PC-9 (cell line): ENCODE measurements at regions not wholly inside any gene's neighbourhood (a gene's known extent, or its start where the extent isn't known, plus 50 kb on each side); places are given as distances from the start of the nearest gene placed in this dataset.

ENCODE experiments used
- BruUV-seq: library from RNA; stranded (reverse); fragments of 400-500 nt; replicated peaks from 2 replicates; lab custom pipeline; 2021; lab: Mats Ljungman, UMichigan
- CTCF ChIA-PET: fragments of 300-600 bp; sonication (Branson Sonifier 250); formaldehyde crosslinking; loops from one replicate; lab custom pipeline; 2022; ENCODE audit warnings: antibody characterized with exemption; lab: Charles Lee
- POLR2A ChIA-PET: fragments of 300-600 bp; sonication (Branson Sonifier 250); formaldehyde crosslinking; loops from one replicate; lab custom pipeline; 2022; ENCODE audit warnings: antibody characterized with exemption; ENCODE audit not compliant: unreplicated experiment; lab: Charles Lee
- DNase-seq, 2 experiments: peaks; one replicate each; pipeline versions ENCODE4 v3.0.0 to v3.0.0-alpha.2; 2015 to 2022; ENCODE audit warnings: mixed read lengths in 1 of 2
- H2AFZ ChIP-seq: fragments of 200-600 bp; sonication (generic); 2 replicates; pipeline ENCODE4 v1.8.1; 2017; ENCODE audit warnings: antibody characterized with exemption
- H3F3A ChIP-seq: fragments of 200-600 bp; sonication (generic); 2 replicates; pipeline ENCODE4 v1.8.1; 2017; ENCODE audit warnings: antibody characterized with exemption, mild to moderate bottlenecking, low read depth; ENCODE audit not compliant: insufficient read depth
- H3K27ac ChIP-seq: fragments of 200-600 bp; sonication (generic); 2 replicates; pipeline ENCODE4 v1.6.1; 2016; ENCODE audit warnings: mixed run types
- H3K27me3 ChIP-seq: fragments of 200-600 bp; sonication (generic); 2 replicates; pipeline ENCODE4 v1.6.1; 2016; ENCODE audit warnings: low read depth, mixed run types; ENCODE audit not compliant: insufficient read depth
- H3K36me3 ChIP-seq: fragments of 200-600 bp; sonication (generic); 2 replicates; pipeline ENCODE4 v1.6.1; 2016; ENCODE audit warnings: low read depth, mixed run types
- H3K4me1 ChIP-seq: fragments of 200-600 bp; sonication (generic); replicated peaks from 2 replicates; pipeline ENCODE4 v1.6.1; 2016; ENCODE audit warnings: mixed run types; ENCODE audit not compliant: insufficient read depth
- H3K4me2 ChIP-seq: fragments of 200-600 bp; sonication (generic); 2 replicates; pipeline ENCODE4 v1.6.1; 2017; ENCODE audit warnings: mixed run types
- H3K4me3 ChIP-seq: fragments of 200-600 bp; sonication (generic); 2 replicates; pipeline ENCODE4 v1.6.1; 2016; ENCODE audit warnings: mixed run types
- H3K79me2 ChIP-seq: fragments of 200-600 bp; sonication (generic); 2 replicates; pipeline ENCODE4 v1.6.1; 2017; ENCODE audit warnings: low read depth, mixed run types
- H3K9me2 ChIP-seq: fragments of 200-600 bp; sonication (generic); 2 replicates; pipeline ENCODE4 v1.8.1; 2017; ENCODE audit warnings: mild to moderate bottlenecking; ENCODE audit not compliant: insufficient read depth
- H3K9me3 ChIP-seq: fragments of 200-600 bp; sonication (generic); 2 replicates; pipeline ENCODE4 v1.8.1; 2016; ENCODE audit warnings: low read depth; ENCODE audit not compliant: insufficient read depth
- H4K20me1 ChIP-seq: fragments of 200-600 bp; sonication (generic); 2 replicates; pipeline ENCODE4 v1.8.1; 2017; ENCODE audit not compliant: insufficient read depth
- EZH2 ChIP-seq: fragments of 200-600 bp; sonication (generic); IDR thresholded peaks from 2 replicates; pipeline ENCODE4 v1.8.0; 2017; ENCODE audit warnings: antibody characterized with exemption, low read depth
- intact Hi-C: fragments of 100-400 bp; cut with micrococcal nuclease; formaldehyde crosslinking; loops from one replicate; pipeline ENCODE4 v1.10.0; 2022; ENCODE audit not compliant: unreplicated experiment
- TF ChIP-seq, protein P1 (sequence below): fragments of 200-600 bp; sonication (generic); conservative IDR thresholded peaks from 2 replicates; pipeline ENCODE4 v1.6.1; 2017; ENCODE audit warnings: mixed run types, antibody characterized with exemption, mild to moderate bottlenecking, moderate library complexity

DNA sequence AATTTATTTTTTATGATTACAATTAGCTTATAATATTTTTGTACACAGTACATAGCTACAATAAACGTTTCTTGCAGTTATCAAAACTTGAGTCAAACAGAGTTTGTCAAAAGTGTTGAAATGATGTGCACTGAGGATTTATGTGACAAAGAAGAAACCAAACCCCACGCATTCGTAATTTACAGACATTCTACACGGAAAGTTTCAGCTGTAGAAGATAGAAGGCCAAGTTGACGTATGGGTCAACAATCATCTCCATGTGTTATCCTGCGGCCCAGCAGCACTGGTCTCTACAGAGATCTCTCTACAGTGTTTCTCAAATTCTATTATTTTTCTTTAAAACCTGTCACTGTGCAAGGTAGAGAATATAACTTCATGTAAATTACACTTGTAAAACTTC, 1507.6 kb downstream of the PCDH9 start:
- Histone ChIP-seq H3K4me2 (no peak overlapping the region), H3K9me2 (no peaks in the 10 kb centered on the region), H3K9me3 (no peaks in the 10 kb centered on the region; the same call in 1 of the 2 replicates), H3K4me1 (no peaks in the 10 kb centered on the region), H3K36me3 (no peaks in the 10 kb centered on the region), H2AFZ (0 out of 2 replicates have a peak overlapping the region, but pooled peaks have one; percentile 55), H4K20me1 (no peaks in the 10 kb centered on the region), H3F3A (no peaks in the 10 kb centered on the region), H3K27ac (no peak overlapping the region), H3K4me3 (no peak overlapping the region), H3K27me3 (no peaks in the 10 kb centered on the region), H3K79me2 (no peaks in the 10 kb centered on the region)
- DNase-seq = no peak
- POLR2A ChIA-PET = no interaction called here
- CTCF ChIA-PET = no interaction called here
- TF ChIP-seq, protein P1, sequence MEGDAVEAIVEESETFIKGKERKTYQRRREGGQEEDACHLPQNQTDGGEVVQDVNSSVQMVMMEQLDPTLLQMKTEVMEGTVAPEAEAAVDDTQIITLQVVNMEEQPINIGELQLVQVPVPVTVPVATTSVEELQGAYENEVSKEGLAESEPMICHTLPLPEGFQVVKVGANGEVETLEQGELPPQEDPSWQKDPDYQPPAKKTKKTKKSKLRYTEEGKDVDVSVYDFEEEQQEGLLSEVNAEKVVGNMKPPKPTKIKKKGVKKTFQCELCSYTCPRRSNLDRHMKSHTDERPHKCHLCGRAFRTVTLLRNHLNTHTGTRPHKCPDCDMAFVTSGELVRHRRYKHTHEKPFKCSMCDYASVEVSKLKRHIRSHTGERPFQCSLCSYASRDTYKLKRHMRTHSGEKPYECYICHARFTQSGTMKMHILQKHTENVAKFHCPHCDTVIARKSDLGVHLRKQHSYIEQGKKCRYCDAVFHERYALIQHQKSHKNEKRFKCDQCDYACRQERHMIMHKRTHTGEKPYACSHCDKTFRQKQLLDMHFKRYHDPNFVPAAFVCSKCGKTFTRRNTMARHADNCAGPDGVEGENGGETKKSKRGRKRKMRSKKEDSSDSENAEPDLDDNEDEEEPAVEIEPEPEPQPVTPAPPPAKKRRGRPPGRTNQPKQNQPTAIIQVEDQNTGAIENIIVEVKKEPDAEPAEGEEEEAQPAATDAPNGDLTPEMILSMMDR = no peak
- TF ChIP-seq EZH2 = no peak
- intact Hi-C loops = no loop called here
- no TSS peak for BruUV-seq

DNA sequence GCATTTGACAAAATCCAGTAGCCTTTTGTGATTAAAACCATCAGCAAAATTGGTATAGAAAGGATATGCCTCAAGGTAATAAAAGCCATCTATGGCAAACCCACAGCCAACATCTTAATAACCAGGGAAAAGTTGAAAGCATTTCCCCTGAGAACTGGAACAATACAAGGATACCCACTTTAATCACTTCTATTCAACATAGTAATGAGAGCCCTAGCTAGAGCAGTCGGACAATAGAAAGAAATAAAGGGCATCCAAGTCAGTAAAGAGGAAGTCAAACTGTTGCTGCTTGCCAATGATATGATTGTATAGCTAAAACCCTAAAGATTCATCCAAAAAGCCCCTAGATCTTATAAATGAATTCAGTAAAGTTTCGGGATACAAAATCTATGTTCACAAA, 1510.3 kb downstream of the PCDH9 start:
- ChIA-PET CTCF (no interaction called here), POLR2A (no interaction called here)
- Histone ChIP-seq H3K36me3 (no peaks in the 10 kb centered on the region), H4K20me1 (no peaks in the 10 kb centered on the region), H3K4me3 (no peak overlapping the region), H3K4me2 (no peak overlapping the region), H3K9me3 (no peaks in the 10 kb centered on the region), H3K9me2 (no peaks in the 10 kb centered on the region), H2AFZ (no peak overlapping the region), H3K27me3 (no peaks in the 10 kb centered on the region), H3F3A (no peaks in the 10 kb centered on the region), H3K4me1 (no peaks in the 10 kb centered on the region), H3K27ac (no peak overlapping the region), H3K79me2 (no peaks in the 10 kb centered on the region)
- intact Hi-C loops = no loop called here
- BruUV-seq = no TSS peak
- DNase-seq = no peak
- TF ChIP-seq, protein P1 = no peak
- TF ChIP-seq EZH2 = no peak

DNA sequence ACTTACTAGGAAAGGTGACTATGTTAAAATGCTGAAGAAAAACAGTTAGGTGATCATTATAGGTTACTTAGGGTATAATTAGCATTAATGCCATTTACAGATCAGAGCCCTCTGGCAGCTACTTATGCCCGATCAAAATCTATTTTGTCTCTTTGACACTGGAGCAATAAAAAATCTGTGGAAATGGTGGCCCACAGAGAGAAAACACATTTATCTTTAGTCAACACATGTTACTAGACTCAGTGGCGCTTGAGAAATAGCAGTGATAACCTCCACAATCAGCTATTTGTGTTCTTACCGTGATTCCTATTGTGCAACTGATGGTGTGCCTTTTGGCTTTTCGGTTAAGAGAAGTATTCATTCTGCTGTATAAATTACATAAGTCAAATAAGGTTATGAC, 1519.6 kb downstream of the PCDH9 start:
- Histone ChIP-seq H3K4me1 (no peaks in the 10 kb centered on the region), H3F3A (no peaks in the 10 kb centered on the region), H4K20me1 (no peaks in the 10 kb centered on the region), H3K9me3 (no peaks in the 10 kb centered on the region), H3K4me2 (no peak overlapping the region), H3K27ac (no peak overlapping the region), H3K36me3 (no peaks in the 10 kb centered on the region), H3K9me2 (no peaks in the 10 kb centered on the region; the same call in 1 of the 2 replicates), H3K79me2 (no peaks in the 10 kb centered on the region), H2AFZ (no peak overlapping the region), H3K4me3 (no peak overlapping the region), H3K27me3 (no peaks in the 10 kb centered on the region)
- no peak for TF ChIP-seq EZH2
- TF ChIP-seq, protein P1 = no peak
- no peak for DNase-seq
- intact Hi-C loops = no loop called here
- no TSS peak for BruUV-seq
- ChIA-PET POLR2A (no interaction called here), CTCF (no interaction called here)
